ENCODE measurements at regions not wholly inside any gene's neighbourhood (a gene's known extent, or its start where the extent isn't known, plus 50 kb on each side); places are given as distances from the start of the nearest gene placed in this dataset.

DNA sequence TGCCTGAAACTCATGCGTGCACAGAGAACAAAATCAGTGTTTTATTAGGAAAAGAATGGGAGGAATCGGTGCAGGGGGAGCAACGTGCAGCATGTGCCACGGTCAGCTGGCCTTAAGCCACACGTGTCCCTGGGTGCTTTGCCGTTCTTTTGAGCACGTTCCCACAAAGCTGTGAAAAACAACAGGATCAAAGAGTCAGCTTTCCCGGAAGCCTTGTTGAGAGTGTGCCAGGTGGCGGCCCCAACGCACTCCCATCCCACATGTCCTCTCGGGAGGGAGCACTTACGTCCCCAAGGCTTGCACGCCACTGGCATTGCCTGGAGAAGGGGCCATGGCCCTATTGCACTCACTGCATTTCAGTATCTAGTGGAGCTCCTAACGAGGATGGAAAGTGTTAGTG lies 511.2 kb downstream of the EIPR1 start:
- DNase-seq: no peak

DNA sequence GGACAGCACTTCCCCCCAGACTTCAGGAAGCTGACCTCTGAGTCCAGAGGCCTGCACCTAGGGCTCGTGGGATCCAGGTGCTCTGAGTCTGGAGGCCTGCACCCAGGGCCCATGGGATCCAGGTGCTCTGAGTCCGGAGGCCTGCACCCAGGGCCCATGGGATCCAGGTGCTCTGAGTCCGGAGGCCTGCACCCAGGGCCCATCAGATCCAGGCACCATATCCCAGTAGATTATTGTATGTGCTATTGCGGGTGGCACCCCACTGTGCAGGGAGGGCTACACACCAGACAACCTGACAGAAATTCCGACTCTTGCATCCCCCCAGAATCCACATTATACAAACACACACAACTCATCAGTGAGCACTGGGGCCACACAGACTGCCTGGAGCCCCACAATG lies 515.2 kb downstream of the EIPR1 start:
- no peak for DNase-seq

DNA sequence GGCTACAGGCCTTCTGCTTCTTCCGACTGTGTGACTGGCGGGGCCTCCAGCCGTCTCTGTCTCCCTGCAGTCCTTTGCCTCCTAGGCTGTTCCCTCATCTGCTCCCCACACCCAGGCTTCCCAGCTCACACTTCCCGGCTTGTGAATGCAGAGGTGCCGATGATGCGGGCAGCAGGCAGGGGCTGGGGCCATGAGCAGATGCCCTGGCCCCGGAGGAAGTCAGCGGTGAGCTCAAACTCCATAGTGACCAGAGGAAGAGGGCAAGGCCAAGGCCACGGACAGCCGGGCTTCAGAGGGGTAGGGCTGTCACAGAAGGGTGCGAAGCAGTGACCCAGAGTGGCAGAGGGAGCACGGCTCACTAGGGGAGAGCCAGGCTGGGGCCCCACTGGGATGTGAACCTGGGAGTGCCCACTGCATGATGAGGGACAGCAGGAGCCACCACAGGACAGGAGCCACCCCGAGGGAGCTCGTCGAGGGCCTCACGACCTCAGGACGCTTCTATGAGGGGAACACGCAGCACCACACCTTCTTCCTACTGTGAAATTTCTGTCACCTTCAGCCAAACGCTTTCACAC lies 515.9 kb downstream of the EIPR1 start:
- DNase-seq: no peak

DNA sequence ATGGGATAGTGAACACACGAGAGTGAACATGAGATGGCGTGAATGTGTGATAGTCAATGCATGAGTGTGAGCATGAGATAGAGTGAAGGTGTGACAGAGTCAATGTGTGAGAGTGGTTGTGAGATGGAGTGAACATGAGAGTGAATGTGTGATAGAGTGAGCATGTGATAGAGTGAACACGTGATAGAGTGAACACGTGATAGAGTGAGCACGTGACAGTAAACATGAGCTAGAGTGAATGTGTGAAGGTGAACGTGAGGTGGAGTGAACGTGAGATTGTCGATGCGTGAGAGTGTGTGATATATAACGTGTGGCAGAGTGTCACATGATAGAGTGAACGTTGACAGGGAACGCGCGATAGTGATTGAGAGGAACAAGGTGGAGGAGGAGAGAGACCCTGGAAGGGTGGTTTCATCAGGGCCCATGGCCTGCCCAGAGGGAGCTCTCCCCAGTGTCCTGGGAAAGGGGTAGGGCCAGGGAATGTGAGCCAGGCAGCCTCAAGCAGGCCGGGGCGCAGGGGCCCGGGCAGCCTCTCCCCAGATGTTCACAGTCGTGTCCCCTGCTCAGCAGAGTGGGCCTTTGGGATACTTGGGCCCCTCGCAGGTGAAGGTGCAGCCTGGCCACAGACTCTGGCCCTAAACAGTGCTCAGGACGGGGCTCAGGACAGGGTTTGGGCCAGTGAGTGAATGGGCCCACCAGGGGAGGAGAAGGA lies 516.9 kb downstream of the EIPR1 start:
- no peak for DNase-seq

DNA sequence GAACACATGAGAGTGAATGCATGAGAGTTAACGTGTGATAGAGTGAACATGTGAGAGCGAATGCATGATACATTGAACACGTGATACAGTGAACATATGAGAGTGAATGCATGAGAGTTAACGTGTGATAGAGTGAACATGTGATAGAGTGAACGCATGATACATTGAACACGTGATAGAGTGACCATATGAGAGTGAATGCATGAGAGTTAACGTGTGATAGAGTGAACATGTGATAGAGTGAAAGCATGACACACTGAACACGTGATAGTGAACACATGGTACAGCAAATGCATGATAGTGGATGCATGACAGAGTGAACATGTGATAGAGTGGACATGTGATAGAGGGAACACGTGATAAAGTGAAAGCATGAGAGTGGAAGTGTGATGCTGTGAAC lies 517.9 kb downstream of the EIPR1 start:
- no peak for DNase-seq

DNA sequence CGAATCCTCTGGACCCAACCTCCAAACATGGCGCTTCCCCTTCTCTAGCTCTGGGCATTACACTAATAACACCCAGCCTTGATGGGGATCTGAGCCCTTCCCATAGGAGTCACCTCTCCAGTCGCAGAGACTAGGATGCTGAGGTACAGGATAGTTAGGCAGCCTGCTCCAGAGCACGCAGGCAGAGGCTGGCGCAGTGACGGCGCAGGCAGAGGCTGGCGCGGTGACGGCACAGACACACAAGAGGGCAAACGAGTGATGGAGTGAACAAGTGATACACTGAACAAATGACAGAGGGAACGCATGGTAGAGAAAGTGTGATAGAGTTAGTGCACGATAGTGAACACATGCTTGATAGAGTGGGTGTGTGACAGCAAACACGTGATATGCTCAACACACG lies 518.5 kb downstream of the EIPR1 start:
- DNase-seq: no peak

DNA sequence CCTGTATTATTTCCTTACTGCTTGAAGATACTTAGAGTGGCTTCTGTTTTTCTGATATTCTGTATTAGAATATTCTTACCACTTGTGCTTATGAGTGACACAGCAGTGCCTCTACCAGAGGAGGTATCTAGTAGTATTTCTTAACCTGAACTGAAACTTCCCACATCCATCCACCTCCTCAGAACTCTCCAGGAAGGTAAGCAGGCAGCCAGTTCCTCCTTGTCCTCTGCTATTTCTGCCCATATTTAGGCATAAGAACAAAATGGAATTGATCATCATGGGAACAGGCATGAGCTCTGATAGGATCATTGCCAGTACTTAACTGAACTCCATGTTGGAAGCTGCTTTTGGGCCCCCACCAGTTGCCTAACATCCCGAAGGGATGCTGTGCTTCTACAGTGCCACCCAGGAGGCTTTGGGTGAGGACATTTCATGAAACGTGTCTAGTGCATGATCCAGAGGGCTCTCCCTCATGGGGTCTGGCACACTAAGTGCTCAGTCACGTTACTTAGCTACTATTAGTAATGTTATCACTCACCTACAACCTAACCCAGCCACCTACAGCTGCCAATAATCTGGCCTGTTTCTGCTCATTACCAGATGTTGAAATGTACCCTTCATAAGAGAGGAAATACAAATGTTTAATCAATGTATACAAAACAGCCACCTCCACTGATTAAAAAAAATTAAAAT lies 520.7 kb downstream of the EIPR1 start:
- no peak for DNase-seq

DNA sequence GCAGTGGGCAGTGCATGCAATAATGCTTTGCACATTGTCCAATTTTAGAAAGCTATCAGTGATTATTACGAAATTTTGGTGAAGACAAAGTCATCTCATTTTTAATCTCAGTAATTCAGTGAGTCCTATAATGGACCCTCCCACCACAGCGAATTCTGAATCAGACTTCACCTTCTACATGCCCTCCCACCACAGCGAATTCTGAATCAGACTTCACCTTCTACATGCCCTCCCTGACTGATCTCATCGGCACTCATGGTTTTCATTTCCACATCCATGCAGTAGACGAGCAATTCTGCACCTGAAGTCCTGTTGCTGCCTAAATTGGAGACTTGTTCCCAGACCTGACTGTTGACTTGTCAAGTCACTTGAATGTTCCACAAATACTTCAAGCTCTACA lies 522.3 kb downstream of the EIPR1 start:
- no peak for DNase-seq

DNA sequence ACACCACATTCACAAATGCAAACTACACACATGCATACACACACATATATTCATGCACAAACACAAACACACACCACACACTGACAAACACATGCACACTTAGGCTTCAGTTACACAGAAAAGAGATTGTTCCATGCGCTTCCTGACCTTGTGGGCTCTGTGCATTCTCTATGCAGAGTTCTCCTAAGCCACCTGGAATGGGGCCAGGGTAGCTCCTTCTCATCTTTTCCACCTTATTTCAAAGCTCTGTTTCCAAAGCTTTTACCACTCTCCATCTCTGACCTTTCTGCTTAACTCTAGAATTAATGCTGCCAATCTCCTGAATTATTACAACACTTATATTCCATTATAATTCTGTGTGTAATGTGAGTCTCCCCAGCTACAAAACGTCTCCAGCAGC lies 522.3 kb upstream of the MYT1L start:
- DNase-seq: no peak

DNA sequence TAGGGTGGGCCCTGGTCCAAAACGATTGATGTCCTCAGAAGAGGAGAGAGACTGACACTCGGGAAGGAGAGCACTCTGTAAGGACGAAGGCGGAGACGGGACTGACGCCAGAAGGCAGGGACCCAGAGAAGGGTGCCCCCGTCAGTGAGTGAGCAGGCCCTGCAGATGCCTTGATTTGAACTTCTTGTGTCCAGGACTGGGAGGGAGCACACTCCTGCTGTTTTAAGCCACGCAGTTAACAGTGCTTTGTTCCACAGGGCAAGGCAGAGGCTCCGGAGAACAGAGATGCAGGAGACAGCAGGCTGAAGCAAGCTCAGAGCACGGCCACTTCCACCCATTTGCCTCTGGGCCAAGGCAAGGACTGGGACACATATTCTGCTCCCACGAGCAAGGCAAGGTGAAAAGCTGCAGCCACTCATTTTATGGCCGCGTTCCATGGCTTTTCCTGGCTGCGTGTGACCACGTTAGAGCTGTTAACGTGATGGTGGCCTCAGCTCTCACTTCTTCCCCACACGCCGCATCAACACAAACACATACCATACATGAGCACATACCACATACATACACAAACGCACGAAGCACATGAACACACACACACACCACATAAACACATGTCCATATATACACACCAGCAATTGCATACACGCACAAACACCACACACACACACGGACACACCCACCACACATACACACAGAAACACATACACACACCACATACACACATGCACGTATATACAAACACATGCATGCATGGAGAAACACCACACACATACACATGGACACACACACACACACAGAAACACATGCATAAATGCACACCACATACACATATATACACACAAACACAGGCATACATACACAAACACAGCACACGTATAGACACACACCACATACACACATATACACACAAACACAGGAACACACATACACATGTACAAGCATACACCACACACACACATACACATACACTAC lies 521.0 kb upstream of the MYT1L start:
- no peak for DNase-seq

DNA sequence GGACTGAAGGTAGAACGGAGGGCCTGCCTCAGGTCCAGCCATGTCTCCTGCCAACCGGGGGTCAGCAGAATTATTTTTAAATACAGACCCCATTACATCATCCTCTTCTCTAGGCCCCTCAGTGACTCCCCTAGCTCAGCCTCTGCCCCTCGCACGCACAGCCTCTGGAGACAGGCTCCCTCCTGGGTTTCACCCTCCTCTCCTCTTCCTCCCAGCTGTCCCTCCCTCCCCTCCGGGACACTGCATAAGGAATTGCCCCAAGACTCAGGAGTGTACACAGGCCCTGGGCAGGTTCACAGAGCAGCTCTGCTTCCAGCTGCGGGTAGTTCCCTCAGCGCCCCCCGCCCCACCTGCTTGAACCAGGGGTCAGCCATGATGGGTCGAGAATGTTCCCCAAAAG lies 520.2 kb upstream of the MYT1L start:
- no peak for DNase-seq

DNA sequence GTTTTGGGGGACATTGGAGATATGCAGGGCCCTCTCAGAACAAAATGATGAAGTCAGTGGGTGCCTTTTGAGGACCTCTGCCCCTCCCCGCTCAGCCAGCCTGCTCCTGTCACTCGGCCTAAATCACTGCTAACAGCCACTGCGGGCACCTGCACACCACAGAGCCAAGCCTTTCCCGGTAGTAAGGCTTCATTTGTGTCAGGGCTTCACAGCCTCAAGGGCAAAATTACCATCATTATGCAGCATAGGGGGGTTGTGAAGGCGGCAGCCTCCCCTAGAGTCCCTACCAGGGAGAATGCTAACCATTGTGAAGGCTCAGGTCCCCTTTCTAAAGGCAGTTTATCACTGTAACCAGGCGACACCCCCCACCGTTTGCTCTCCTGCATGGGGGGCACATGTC lies 519.8 kb upstream of the MYT1L start:
- no peak for DNase-seq

DNA sequence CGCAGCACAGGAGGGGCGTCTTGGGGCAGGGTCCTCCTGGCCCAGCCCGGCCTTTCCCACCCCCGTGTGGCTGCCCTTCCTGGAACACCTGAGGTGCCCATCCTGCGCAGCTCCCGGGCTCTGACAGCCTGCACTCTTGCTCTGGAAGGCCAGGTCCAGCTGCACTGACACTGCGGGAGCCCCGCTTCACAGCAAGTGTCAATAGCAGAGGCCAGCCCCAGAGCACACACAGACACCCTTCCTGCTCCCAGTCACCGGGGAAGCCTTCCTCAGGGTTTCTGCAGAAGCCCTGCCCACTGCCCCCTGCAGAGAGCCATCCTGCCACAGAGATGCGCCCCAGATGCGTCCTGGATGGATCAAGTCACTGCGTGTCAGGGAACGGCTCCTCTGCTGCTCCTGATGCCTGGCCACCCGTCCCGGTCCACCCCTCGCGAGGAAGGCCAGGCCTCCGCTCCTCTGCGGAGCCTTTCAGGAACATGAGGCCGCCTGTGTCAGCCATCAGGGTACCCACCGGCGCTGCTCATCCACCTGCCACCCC lies 519.2 kb upstream of the MYT1L start:
- peak; percentile 58 for DNase-seq

DNA sequence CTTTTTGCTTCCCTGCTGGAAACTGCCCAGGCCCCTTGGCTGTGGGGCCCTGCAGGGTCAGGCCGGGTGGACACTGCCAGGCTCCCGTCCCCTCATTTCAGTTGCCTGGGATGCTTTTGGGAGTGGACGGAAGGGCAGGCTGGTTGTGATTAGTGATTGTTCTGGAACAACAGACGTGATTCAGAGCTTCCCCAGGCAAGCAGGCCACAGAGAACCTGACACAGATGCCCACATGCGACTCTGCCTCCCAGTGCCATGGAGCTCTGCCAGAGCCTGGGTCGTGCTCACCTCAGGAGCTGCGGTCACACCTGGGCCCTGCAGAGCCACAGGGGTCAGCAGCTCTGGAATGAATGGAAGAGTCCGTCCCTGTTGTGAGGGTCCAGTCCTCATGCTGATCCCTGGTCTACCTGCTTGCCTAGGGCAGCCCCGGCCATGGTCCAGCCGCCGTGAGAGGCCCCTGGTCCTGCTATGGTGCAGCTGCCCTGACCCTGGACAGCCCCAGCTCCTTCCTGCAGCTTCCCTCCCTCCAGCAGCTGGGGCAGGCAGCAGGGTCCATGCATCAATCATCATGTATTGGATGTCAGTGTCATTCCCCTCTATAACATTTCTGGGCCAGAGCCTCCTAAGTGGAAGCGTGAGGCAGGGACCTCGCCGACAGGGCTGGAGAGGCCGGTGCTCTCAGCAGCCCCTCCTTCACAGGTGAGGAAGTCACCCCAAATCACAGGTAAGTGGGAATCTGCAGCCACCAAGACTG lies 518.6 kb upstream of the MYT1L start:
- DNase-seq: no peak

DNA sequence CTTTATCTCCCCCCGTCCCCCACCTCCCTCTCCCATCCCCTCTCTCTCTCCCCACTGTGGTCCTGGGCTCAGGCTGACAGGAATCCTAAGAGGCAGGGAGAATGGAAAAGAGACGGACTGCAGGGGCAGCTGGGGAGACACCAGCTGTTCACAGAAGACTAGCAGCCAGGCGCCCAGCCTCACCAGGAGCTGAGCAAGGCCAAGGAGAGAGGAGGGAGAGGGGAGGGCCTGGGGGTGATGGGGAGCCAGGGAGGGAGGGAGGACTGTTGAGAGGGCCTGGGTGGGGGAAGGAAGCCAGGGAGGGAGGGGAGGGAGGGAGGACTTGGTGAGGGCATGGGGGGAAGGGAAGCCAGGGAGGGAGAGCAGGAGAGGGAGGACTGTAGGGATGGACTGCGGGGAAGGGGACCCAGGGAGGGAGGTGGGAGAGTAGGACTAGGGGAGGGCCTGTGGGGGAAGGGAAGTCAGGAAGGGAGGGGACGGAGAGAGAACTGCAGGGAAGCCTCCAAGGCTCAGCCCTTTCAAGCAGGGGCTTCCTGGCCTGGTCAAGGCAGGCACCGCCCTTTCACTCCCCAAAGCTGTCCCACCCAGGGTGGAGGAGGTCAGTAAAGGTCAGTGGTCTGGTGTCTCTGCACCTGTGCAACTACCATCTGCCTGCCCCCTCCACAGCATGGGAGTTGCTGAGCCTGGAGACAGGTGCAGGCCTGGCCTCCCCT lies 517.7 kb upstream of the MYT1L start:
- DNase-seq: peak; percentile 94

DNA sequence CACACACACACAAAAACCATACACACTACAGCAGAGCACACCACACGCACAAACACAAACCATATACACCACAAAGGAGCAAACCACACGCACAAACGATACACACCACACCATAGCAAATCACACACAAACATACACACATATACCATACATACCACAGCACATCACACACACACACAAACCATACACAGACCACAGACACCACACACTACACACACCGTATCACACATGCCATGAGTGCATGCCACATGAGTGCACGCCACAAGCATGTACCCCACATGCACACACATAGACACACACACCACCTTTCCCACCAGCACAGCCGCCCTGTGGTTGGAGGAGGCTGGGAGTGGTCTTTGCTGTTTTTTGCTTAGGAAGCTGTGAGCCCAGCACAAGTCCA lies 517.1 kb upstream of the MYT1L start:
- no peak for DNase-seq

DNA sequence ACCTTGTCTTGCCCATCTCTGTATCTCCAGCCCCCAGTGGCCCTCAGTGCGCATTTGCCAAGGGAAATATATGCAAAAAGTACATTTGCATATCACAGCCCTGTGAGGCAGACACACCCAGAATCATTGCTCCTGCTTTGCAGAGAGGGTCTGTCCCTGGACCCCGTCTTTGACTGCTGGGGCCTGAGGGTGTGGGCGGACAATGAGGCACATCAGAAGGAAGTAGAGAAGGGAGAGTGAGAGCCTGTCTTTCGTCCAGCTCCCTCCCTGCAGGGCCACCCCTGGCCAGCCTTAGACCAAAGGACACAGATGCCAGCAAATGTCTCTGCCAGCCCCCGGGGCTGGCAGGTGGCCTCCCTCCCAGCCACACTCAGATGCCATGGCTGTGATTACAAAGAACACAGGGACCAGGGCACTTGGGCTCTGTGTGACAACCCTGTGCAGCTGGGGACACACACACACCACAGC lies 516.2 kb upstream of the MYT1L start:
- DNase-seq: peak; percentile 93

DNA sequence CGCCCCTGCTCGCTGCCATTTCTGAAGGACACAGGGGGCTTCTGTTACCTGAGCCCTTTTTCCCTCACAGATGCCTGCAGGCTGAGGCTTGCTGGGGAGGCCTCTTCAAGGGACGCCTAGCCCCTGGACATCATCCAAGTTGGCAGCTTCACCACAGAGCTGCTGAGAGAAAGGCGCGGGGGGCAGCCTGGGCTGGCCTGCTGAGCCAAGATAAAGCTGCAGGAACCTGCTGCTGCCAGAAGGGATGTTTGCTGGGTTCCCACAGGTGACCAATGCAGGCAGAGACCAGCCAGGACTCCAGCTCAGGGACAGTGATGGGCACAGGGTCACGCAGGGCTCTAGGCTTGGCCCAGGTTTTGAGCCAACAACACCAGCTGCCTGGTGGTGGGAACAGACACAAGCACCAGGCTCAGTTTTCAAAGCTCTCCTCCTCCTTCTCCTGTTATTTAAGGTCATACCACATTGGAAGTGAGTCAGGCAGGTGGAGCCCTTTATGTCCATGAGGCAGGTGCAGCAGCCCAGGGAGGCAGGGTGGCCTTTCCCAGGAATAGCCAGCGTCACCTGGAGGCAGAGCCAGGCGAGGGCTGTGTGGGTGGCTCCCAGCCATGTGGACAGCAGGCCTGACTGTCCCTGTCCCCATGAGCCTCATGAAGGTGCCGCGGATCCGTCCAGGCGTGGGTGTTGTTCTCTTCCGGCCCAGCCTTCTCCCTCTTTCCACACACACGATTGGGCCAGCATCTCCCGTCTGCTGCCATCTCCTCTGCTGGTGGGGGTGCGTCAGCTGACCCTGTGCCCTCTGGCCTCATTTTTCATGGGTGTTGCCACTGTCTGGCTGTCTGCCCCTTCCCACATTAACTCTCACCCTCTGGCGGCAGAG lies 515.5 kb upstream of the MYT1L start:
- DNase-seq: peak; percentile 99

DNA sequence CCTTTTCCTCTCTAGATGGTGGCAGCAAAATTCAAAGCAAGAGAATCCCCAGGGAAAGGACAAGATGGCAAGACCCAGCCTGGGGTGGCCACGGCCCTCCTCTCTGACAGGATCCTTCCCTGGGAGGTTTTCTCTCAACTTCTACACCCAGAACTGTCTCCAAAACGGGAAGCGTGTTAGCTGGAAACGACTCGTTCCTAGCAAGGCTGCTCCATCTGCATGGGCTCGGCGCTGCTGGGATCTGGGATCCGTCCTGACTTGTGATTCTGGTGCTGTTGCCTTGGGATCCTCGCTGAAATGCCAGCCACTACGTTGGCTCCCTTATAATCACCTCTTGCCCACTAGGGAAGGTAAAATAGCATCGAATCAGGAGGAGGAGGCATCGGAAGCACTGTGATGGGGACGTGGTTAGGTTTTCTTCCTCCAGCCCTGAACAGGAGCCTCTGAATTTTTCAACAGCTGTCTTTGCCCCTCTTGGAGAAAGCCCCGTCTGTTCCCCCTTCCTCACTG lies 514.8 kb upstream of the MYT1L start:
- no peak for DNase-seq

DNA sequence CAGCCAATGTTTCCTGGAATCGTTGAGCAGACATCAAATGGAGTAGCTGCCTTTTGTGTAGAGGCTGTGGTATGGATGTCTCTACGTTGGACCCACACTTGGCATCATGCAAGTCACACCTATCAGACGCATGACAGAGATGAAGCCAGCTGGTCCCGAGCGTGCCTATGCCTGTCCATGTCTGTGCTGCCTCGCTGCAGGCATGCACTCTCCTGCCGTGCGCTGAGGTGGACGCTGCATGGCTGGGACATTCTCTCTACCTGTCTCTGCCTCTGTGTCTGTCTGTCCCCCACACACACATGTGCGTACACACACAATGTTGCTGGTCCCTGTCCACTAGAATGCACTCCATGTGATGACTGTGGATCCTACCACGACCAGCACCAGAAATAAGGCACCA lies 514.2 kb upstream of the MYT1L start:
- DNase-seq: peak; percentile 98

All from NCI-H1694 treated with DMSO at 0.1 percent for 48 hours (cell line).